ENCODE measurements at regions not wholly inside any gene's neighbourhood (a gene's known extent, or its start where the extent isn't known, plus 50 kb on each side); places are given as distances from the start of the nearest gene placed in this dataset.

- H3K4me1 ChIP-seq (ENCODE audit: control insufficient read depth, insufficient read depth, low read length), result no peaks in the 10 kb centered on the region
- no peak for ATAC-seq
- DNase-seq, result no peak
- H3K27ac ChIP-seq (ENCODE audit: low read length), result no peak overlapping the region
- H3K4me3 ChIP-seq (ENCODE audit: low read length), result no peak overlapping the region
- intact Hi-C loops (cut with DNase I), result no loop called here
- no peaks in the 10 kb centered on the region for H3K27me3 ChIP-seq (ENCODE audit: control insufficient read depth, insufficient read depth)
- H3K9me3 ChIP-seq (ENCODE audit: control insufficient read depth, low read length), result no peaks in the 10 kb centered on the region
- WGBS, result 91% methylated on average over 4 of the region's 4 CpGs
Observed at GRCh38 chr5:107325866-107326265, 344.9 kb downstream of the EFNA5 start.

DNA sequence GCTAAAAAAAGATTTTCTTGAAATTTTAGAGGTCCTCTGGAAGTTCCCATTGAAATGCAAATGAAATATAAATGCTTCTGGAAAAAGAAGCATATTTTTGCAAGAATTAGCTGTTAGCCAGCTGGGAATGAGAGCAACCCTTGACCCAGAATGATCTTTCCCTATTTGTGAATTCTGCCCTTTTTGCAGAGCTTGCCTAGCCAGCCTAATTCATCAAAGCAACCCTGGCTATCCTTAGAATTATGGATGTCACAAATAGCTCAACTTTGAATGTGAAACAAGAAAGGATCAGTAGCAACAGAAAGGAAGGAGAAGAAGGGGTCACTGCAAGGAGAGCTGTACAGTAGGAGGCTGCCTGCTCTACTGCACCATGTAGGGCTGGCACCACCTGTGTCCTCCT lies 345.9 kb downstream of the EFNA5 start:
- H3K27ac ChIP-seq (ENCODE audit: low read length), result no peak overlapping the region
- no peaks in the 10 kb centered on the region for H3K27me3 ChIP-seq (ENCODE audit: control insufficient read depth, insufficient read depth)
- no peak overlapping the region for H3K4me3 ChIP-seq (ENCODE audit: low read length)
- DNase-seq (no peak), ATAC-seq (no peak)
- intact Hi-C loops (cut with DNase I), result no loop called here
- no peaks in the 10 kb centered on the region for H3K9me3 ChIP-seq (ENCODE audit: control insufficient read depth, low read length)
- H3K4me1 ChIP-seq (ENCODE audit: control insufficient read depth, insufficient read depth, low read length), result no peaks in the 10 kb centered on the region

DNA sequence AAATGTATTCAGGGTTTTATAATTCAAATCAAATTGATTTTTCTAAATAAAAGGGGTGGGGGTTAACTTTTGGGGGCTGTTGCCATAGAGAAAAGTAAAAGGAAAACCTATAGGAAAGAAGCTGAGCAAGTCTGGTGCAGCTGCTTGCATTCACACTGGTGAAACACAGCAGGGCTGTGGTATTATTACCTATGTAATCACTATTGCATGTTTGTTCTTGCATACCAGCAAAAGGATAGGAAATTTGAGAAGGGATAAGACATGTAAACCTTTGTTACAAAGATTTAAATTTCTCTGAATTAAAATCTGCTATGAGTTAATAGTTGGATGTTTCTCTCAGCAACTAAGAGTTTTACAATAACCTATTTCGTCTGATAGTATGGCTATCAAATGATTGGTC lies 346.7 kb downstream of the EFNA5 start:
- intact Hi-C loops (cut with DNase I), result no loop called here
- 88% methylated on average over 1 of the region's 1 CpG for WGBS
- Histone ChIP-seq H3K4me1 (ENCODE audit: control insufficient read depth, insufficient read depth, low read length) (no peaks in the 10 kb centered on the region), H3K27me3 (ENCODE audit: control insufficient read depth, insufficient read depth) (no peaks in the 10 kb centered on the region), H3K9me3 (ENCODE audit: control insufficient read depth, low read length) (no peaks in the 10 kb centered on the region), H3K27ac (ENCODE audit: low read length) (no peak overlapping the region), H3K4me3 (ENCODE audit: low read length) (no peak overlapping the region)
- ATAC-seq (no peak), DNase-seq (no peak)

GRCh38 chr5:107323536-107323935 lies 347.2 kb downstream of the EFNA5 start:
- intact Hi-C loops (cut with DNase I), result no loop called here
- Histone ChIP-seq H3K4me3 (ENCODE audit: low read length) (no peak overlapping the region), H3K4me1 (ENCODE audit: control insufficient read depth, insufficient read depth, low read length) (no peaks in the 10 kb centered on the region), H3K9me3 (ENCODE audit: control insufficient read depth, low read length) (no peaks in the 10 kb centered on the region), H3K27me3 (ENCODE audit: control insufficient read depth, insufficient read depth) (no peaks in the 10 kb centered on the region), H3K27ac (ENCODE audit: low read length) (no peak overlapping the region)
- DNase-seq, result no peak
- ATAC-seq, result no peak
- WGBS, result 89% methylated on average over 6 of the region's 6 CpGs

DNA sequence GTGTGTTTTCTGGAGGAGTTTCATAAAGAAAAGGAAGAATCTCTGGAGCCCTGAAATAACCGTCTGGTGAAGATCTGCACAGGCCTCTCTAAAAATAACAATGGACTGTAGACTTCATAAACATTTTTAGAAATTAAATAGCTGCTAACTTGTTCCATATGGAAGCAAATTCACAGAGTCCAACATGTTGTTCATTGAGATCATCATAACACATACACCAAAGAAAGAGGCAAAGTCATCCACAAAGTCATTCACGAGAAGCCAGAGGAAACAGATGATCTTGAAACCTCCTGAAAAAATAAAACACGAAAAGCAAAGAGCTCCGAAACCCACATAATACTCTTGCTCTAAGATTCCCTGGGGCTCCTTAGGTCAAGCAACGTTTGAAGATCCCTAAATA lies 347.8 kb downstream of the EFNA5 start:
- H3K4me1 ChIP-seq (ENCODE audit: control insufficient read depth, insufficient read depth, low read length), result no peaks in the 10 kb centered on the region
- no peaks in the 10 kb centered on the region for H3K9me3 ChIP-seq (ENCODE audit: control insufficient read depth, low read length)
- DNase-seq (no peak), ATAC-seq (no peak)
- H3K27ac ChIP-seq (ENCODE audit: low read length), result no peak overlapping the region
- intact Hi-C loops (cut with DNase I), result no loop called here
- WGBS, result 60% methylated on average over 5 of the region's 5 CpGs
- H3K4me3 ChIP-seq (ENCODE audit: low read length), result no peak overlapping the region
- no peaks in the 10 kb centered on the region for H3K27me3 ChIP-seq (ENCODE audit: control insufficient read depth, insufficient read depth)

DNA sequence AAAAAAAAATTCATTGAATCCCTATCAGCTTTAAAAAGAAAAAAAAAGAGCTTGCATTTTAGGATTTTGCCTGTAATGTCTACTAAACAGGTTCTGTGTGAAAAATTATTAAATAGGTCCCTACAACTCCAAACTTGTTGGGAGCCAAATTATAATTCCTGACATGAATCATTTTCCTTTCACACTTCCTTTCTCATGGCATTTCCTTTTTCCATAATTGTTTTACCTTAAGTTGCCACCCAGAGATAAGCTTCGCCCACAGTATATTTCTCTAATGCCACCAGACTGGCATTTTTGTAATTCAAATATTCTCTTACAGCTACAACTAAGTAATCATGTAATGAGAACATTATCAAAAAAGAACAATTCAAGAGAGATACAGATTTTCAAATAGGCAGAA lies 348.8 kb downstream of the EFNA5 start:
- no peak for ATAC-seq
- WGBS, result 73% methylated on average over 1 of the region's 1 CpG

DNA sequence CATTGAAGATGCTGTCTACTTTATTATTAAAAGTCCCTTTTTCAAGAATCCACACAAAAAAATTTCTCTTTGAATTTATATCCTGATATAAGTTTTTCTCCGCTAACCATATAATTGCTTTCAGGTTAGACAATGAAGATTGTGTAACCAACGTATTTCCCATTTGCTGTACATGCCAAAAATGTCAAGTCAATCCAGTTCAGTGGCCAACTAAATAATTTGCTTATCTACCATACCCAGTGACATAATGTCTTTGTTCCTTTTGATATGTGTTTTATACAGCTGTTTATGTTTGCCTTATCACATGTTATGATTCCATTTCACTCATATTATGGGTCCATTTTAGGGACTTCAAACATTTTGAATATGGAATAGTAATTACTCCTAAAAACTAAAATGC lies 349.9 kb downstream of the EFNA5 start:
- WGBS, result 48% methylated on average over 2 of the region's 2 CpGs
- Histone ChIP-seq H3K9me3 (ENCODE audit: control insufficient read depth, low read length) (no peaks in the 10 kb centered on the region), H3K27ac (ENCODE audit: low read length) (no peak overlapping the region), H3K4me3 (ENCODE audit: low read length) (no peak overlapping the region), H3K27me3 (ENCODE audit: control insufficient read depth, insufficient read depth) (no peaks in the 10 kb centered on the region), H3K4me1 (ENCODE audit: control insufficient read depth, insufficient read depth, low read length) (no peaks in the 10 kb centered on the region)
- intact Hi-C loops (cut with DNase I), result no loop called here
- ATAC-seq (no peak), DNase-seq (no peak)

More for the DNA sequence above, 348.8 kb downstream of the EFNA5 start:
- no peak overlapping the region for H3K4me3 ChIP-seq (ENCODE audit: low read length)
- H3K4me1 ChIP-seq (ENCODE audit: control insufficient read depth, insufficient read depth, low read length), result no peaks in the 10 kb centered on the region
- H3K9me3 ChIP-seq (ENCODE audit: control insufficient read depth, low read length), result no peaks in the 10 kb centered on the region
- H3K27me3 ChIP-seq (ENCODE audit: control insufficient read depth, insufficient read depth), result no peaks in the 10 kb centered on the region
- no peak overlapping the region for H3K27ac ChIP-seq (ENCODE audit: low read length)
- intact Hi-C loops (cut with DNase I), result no loop called here
- no peak for DNase-seq

GRCh38 chr5:107320376-107320775 lies 350.4 kb downstream of the EFNA5 start:
- Histone ChIP-seq H3K9me3 (ENCODE audit: control insufficient read depth, low read length) (no peaks in the 10 kb centered on the region), H3K27me3 (ENCODE audit: control insufficient read depth, insufficient read depth) (no peaks in the 10 kb centered on the region), H3K4me1 (ENCODE audit: control insufficient read depth, insufficient read depth, low read length) (no peaks in the 10 kb centered on the region), H3K4me3 (ENCODE audit: low read length) (no peak overlapping the region), H3K27ac (ENCODE audit: low read length) (no peak overlapping the region)
- 78% methylated on average over 2 of the region's 2 CpGs for WGBS
- intact Hi-C loops (cut with DNase I), result no loop called here
- no peak for ATAC-seq
- DNase-seq, result no peak

GRCh38 chr5:107319901-107320300 lies 350.8 kb downstream of the EFNA5 start:
- no peaks in the 10 kb centered on the region for H3K9me3 ChIP-seq (ENCODE audit: control insufficient read depth, low read length)
- H3K4me1 ChIP-seq (ENCODE audit: control insufficient read depth, insufficient read depth, low read length), result no peaks in the 10 kb centered on the region
- H3K27me3 ChIP-seq (ENCODE audit: control insufficient read depth, insufficient read depth), result no peaks in the 10 kb centered on the region
- DNase-seq, result no peak
- ATAC-seq, result no peak
- 97% methylated on average over 1 of the region's 1 CpG for WGBS
- intact Hi-C loops (cut with DNase I), result no loop called here
- no peak overlapping the region for H3K4me3 ChIP-seq (ENCODE audit: low read length)
- no peak overlapping the region for H3K27ac ChIP-seq (ENCODE audit: low read length)

- intact Hi-C loops (cut with DNase I), result no loop called here
- H3K4me3 ChIP-seq (ENCODE audit: low read length), result no peak overlapping the region
- 77% methylated on average over 3 of the region's 3 CpGs for WGBS
- no peak for ATAC-seq
- H3K4me1 ChIP-seq (ENCODE audit: control insufficient read depth, insufficient read depth, low read length), result no peaks in the 10 kb centered on the region
- no peak overlapping the region for H3K27ac ChIP-seq (ENCODE audit: low read length)
- H3K27me3 ChIP-seq (ENCODE audit: control insufficient read depth, insufficient read depth), result no peaks in the 10 kb centered on the region
- DNase-seq, result no peak
- no peaks in the 10 kb centered on the region for H3K9me3 ChIP-seq (ENCODE audit: control insufficient read depth, low read length)
Observed at GRCh38 chr5:107314330-107314729, 356.4 kb downstream of the EFNA5 start.

GRCh38 chr5:107313921-107314320 lies 356.8 kb downstream of the EFNA5 start:
- no peak overlapping the region for H3K4me3 ChIP-seq (ENCODE audit: low read length)
- H3K27me3 ChIP-seq (ENCODE audit: control insufficient read depth, insufficient read depth), result no peaks in the 10 kb centered on the region
- no peak overlapping the region for H3K27ac ChIP-seq (ENCODE audit: low read length)
- no peaks in the 10 kb centered on the region for H3K4me1 ChIP-seq (ENCODE audit: control insufficient read depth, insufficient read depth, low read length)
- intact Hi-C loops (cut with DNase I), result no loop called here
- WGBS, result 47% methylated on average over 3 of the region's 3 CpGs
- DNase-seq (no peak), ATAC-seq (no peak)
- H3K9me3 ChIP-seq (ENCODE audit: control insufficient read depth, low read length), result no peaks in the 10 kb centered on the region

DNA sequence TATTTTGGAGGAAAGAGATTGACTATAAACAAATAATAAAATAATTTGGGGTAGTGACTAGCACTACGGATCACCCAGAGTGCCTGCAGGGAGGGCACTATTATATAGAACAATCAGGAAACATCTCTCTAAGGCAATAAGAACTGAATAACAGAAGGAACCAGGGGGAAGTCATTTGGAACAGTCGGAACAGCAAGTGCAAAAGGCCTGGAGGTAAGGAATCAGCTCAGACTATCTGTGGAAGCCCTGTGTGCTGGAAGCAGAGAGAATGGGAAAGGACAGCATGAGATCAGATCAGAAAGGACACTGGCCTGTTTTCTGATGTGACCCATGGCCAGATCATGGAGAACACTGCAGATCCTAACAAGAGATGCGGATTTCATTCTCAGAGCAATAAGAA lies 357.6 kb downstream of the EFNA5 start:
- intact Hi-C loops (cut with DNase I), result no loop called here
- Histone ChIP-seq H3K4me3 (ENCODE audit: low read length) (no peak overlapping the region), H3K9me3 (ENCODE audit: control insufficient read depth, low read length) (no peaks in the 10 kb centered on the region), H3K4me1 (ENCODE audit: control insufficient read depth, insufficient read depth, low read length) (no peaks in the 10 kb centered on the region), H3K27ac (ENCODE audit: low read length) (no peak overlapping the region), H3K27me3 (ENCODE audit: control insufficient read depth, insufficient read depth) (no peaks in the 10 kb centered on the region)
- no peak for DNase-seq
- no peak for ATAC-seq
- 93% methylated on average over 3 of the region's 3 CpGs for WGBS

Measured in right cardiac atrium (tissue), 5 donors.